Breast epithelium (tissue), 4 donors: ENCODE measurements at regions not wholly inside any gene's neighbourhood (a gene's known extent, or its start where the extent isn't known, plus 50 kb on each side); places are given as distances from the start of the nearest gene placed in this dataset.

Experiments used
- DNase-seq, 2 donors: peaks; one replicate each; pipeline ENCODE4 v3.0.0-alpha.2; 2019; ENCODE audit warnings: low spot score in 2 of 2
- H3K27ac ChIP-seq, 2 donors: fragments of 200-600 bp; sonication (generic) in 1 of 2; one replicate each; pipeline ENCODE4 v1.5.1; 2016 to 2019; ENCODE audit warnings: mild to moderate bottlenecking in 1 of 2
- H3K27me3 ChIP-seq, 2 donors: fragments of 200-600 bp; sonication (generic) in 1 of 2; one replicate each; pipeline versions ENCODE4 v1.5.1 to v1.6.0; 2017 to 2019; ENCODE audit warnings: control low read depth in 1 of 2, mild to moderate bottlenecking in 1 of 2
- H3K36me3 ChIP-seq: fragments of 200-600 bp; one replicate; pipeline ENCODE4 v1.5.1; 2019
- H3K4me1 ChIP-seq, 2 donors: fragments of 200-600 bp; sonication (generic); one replicate each; pipeline ENCODE4 v1.5.1; 2016 to 2019; ENCODE audit warnings: control low read depth in 1 of 2
- H3K4me3 ChIP-seq, 3 donors: fragments of 200-600 bp; sonication (generic); 1 replicate in 2 of 3; 2 replicates in 1 of 3; pipeline ENCODE4 v1.5.1; 2016 to 2019; ENCODE audit warnings: mild to moderate bottlenecking in 3 of 3, moderate library complexity in 2 of 3
- H3K9me3 ChIP-seq, 2 donors: fragments of 200-600 bp; sonication (generic) in 1 of 2; one replicate each; pipeline ENCODE4 v1.5.1; 2016 to 2019; ENCODE audit warnings: control low read depth in 1 of 2
- POLR2A ChIP-seq: fragments of 450-650 bp; IDR thresholded peaks from one replicate; pipeline ENCODE4 v1.6.1; 2016; ENCODE audit warnings: antibody characterized with exemption, mild to moderate bottlenecking, moderate library complexity
- POLR2AphosphoS5 ChIP-seq, 3 donors: sonication (generic); formaldehyde crosslinking; IDR thresholded peaks; one replicate each; pipeline ENCODE4 v1.6.1; 2017; ENCODE audit warnings: antibody characterized with exemption in 3 of 3
- intact Hi-C: fragments of 100-400 bp; cut with DNase I; formaldehyde crosslinking; loops from one replicate; pipeline ENCODE4 v1.15.1; 2023; ENCODE audit warnings: low total_unique reads
- TF ChIP-seq, protein P1 (sequence below), 3 donors: fragments of 450-650 bp; IDR thresholded peaks; one replicate each; pipeline ENCODE4 v1.5.1; 2016 to 2017; ENCODE audit warnings: antibody characterized with exemption in 3 of 3, mild to moderate bottlenecking in 3 of 3, moderate library complexity in 3 of 3

DNA sequence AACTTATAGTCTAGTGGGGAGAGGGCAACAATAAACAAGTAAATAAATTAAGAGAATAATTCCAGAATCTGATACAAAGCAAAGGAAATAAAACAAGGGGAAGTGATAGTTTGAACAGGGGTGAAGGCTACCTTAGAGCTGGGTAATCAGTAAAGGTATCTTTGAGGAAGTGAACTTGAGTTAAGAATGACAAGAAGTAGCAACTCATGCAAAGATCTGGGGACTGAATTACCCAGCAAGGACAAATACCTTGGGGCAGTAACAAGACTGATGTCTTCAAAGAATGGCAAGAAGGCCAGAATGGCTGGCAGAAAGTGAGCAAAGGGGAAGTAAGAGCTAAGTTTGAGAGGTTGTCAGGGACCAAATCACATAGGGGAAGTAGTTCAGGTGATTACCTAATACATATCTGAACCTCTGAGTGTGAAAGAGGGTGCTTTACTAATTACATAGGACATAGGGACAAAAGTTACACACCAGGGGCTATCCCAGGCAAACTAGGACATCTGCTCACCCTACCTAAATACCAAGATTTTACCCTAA is 244.6 kb upstream of the HNRNPA3 start:
- no peak for DNase-seq
- H3K9me3 ChIP-seq, result no peaks in the 10 kb centered on the region
- no peak overlapping the region for H3K4me3 ChIP-seq
- intact Hi-C loops, result no loop called here
- H3K4me1 ChIP-seq, result no peaks in the 10 kb centered on the region
- no peaks in the 10 kb centered on the region for H3K27me3 ChIP-seq
- no peaks in the 10 kb centered on the region for H3K36me3 ChIP-seq
- no peak overlapping the region for H3K27ac ChIP-seq
- TF ChIP-seq POLR2AphosphoS5 (IDR thresholded peaks at IDR 0.05), result no peak
- TF ChIP-seq, protein P1, sequence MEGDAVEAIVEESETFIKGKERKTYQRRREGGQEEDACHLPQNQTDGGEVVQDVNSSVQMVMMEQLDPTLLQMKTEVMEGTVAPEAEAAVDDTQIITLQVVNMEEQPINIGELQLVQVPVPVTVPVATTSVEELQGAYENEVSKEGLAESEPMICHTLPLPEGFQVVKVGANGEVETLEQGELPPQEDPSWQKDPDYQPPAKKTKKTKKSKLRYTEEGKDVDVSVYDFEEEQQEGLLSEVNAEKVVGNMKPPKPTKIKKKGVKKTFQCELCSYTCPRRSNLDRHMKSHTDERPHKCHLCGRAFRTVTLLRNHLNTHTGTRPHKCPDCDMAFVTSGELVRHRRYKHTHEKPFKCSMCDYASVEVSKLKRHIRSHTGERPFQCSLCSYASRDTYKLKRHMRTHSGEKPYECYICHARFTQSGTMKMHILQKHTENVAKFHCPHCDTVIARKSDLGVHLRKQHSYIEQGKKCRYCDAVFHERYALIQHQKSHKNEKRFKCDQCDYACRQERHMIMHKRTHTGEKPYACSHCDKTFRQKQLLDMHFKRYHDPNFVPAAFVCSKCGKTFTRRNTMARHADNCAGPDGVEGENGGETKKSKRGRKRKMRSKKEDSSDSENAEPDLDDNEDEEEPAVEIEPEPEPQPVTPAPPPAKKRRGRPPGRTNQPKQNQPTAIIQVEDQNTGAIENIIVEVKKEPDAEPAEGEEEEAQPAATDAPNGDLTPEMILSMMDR (IDR thresholded peaks at IDR 0.05), result no peak
- TF ChIP-seq POLR2A, result no peak

DNA sequence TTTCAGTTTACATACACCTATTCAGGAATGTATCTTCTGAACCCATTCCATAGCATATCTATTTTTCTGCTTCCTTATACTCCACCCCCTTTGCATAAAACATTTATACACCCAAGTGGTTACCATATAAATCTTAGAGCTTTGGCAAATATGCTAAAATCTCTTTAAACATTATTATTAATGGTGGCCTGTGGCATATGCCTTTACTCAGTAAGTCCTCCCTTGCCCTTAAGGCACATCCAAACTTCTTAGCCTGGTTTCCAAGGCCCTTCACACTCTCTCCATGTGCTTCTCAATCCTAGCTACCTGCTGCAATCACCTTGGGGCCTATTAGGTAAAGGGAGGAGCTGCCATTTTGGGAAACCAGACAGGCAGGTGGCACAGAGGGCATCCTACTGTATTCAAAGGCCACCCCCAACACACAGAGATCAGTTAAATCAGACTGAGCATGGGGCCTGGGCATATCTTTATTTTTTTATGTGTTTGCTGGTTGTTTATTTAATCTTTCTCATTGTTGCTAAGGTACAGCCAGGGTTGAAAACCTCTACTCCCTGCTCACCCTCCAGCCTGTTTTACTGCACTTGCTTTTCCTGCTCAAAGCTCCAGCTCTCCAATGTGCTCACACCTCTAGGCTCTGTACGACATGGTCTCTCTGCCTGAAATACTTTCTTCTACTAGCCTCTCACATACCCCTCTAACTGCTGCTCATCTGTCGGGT is 242.8 kb upstream of the HNRNPA3 start:
- no peaks in the 10 kb centered on the region for H3K36me3 ChIP-seq
- H3K4me1 ChIP-seq, result no peaks in the 10 kb centered on the region
- H3K4me3 ChIP-seq, result no peak overlapping the region
- no peak overlapping the region for H3K27ac ChIP-seq
- intact Hi-C loops, result no loop called here
- DNase-seq, result no peak
- no peaks in the 10 kb centered on the region for H3K27me3 ChIP-seq
- TF ChIP-seq POLR2AphosphoS5 (IDR thresholded peaks at IDR 0.05) (no peak), POLR2A (no peak)
- TF ChIP-seq, protein P1 (IDR thresholded peaks at IDR 0.05), result no peak
- H3K9me3 ChIP-seq, result no peaks in the 10 kb centered on the region

DNA sequence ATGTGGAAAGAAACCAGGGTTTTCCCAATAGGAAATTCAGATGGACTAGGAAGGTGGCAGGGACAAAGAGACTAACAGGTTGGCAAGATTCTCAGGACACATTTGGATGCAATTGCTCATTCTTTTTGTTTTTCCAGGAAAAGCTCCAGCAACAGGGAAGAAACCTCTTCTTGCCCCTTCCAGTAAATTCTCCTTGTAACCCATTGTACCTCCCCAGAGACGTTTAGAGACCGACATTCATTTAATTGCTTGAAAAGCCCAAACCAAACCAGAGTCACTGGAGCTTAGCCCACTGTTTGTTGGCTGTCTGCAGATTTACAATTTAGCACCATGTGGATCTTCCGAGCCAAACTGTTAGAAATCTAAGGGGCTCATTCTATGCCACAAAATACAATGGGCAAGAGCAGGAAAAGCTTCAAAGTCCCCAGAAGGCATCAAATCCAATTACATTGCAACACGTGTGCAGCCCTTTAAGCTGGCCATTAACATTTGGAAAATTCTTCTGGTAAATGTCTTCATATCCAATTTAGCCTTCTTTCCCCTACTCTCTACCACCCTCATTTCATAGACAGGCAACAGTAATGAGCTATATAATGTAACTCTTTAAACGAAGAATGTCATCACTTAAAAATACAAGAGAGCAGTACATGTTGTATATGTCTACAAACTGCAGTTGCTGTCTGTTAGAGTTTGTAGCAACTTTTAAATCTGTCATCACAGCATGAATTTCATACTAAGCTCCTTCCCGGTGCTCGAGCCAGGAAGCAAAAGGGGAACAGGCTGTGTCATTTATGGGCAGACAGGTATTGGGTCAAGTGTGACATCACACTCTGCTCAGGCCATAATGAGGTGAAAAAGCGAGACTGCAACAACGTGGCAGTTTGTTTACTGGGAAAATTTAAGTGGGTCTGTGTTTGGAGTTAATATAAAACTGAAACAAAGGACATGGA is 235.6 kb upstream of the HNRNPA3 start:
- H3K4me1 ChIP-seq, result no peaks in the 10 kb centered on the region
- no peaks in the 10 kb centered on the region for H3K36me3 ChIP-seq
- no peak overlapping the region for H3K4me3 ChIP-seq
- intact Hi-C loops, result no loop called here
- H3K9me3 ChIP-seq, result no peaks in the 10 kb centered on the region
- DNase-seq, result no peak
- no peak overlapping the region for H3K27ac ChIP-seq
- no peaks in the 10 kb centered on the region for H3K27me3 ChIP-seq
- no peak for TF ChIP-seq POLR2AphosphoS5 (IDR thresholded peaks at IDR 0.05)
- TF ChIP-seq POLR2A, result no peak
- TF ChIP-seq, protein P1 (IDR thresholded peaks at IDR 0.05), result no peak

DNA sequence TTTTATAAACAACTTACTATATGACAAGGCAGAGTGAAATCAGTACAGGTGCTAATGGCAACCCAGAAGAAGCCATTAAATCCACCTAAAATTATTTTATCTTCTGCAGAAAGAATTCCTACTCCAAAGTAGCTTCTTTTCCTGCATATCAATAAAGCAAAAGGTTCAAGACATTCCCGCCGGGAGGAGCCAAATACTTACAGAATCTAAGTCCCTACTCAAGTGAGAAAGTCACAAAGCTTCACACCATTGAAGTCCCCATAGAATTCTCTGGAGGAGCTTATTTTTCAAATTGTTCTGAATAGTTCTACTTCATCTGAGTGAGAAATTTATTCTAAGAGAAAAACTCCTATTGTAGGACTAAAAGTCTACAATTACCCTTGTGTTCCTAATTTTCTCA is 233.7 kb upstream of the HNRNPA3 start:
- no peaks in the 10 kb centered on the region for H3K4me1 ChIP-seq
- intact Hi-C loops, result no loop called here

More for the DNA sequence above, 233.7 kb upstream of the HNRNPA3 start:
- Histone ChIP-seq H3K27ac (no peak overlapping the region), H3K9me3 (no peaks in the 10 kb centered on the region), H3K4me3 (no peak overlapping the region), H3K36me3 (no peaks in the 10 kb centered on the region), H3K27me3 (peaks cover 0 to 3% of the 10 kb centered on the region in 2 donors)
- no peak for TF ChIP-seq POLR2A
- TF ChIP-seq, protein P1 (IDR thresholded peaks at IDR 0.05), result no peak
- TF ChIP-seq POLR2AphosphoS5 (IDR thresholded peaks at IDR 0.05), result no peak
- DNase-seq, result no peak
